ENCODE measurements at regions not wholly inside any gene's neighbourhood (a gene's known extent, or its start where the extent isn't known, plus 50 kb on each side); places are given as distances from the start of the nearest gene placed in this dataset.

DNA sequence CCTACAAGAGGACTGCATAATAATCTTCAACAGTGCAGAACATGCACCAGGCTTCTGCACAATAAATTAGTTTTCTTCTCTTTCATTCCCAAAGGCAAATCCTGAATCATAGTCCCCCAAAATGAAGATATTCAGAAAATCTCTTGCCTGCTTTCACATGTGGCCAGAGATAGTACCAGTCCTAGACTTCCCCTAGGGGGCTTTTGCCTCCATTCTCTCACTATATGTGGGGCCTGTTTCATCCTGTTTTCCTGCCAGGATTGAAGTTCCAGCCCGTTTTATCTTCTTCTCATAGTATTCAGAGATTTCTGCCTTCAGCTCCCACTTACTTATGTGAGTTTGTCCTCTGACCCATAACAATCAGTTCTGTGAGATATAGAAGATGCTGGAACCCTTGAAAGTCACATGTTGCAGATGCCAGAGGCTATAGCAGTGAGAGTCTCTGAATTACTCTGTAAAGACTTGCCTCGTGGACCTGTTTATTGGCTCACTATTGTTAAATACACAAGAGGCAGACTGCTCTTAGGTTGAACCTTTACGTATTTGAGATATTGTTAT is 421.9 kb upstream of the PCDH9 start:
- TF ChIP-seq ZNF433 (tag by site-specific recombination; IDR thresholded peaks at IDR 0.05; ENCODE audit: low read depth) (no peak), ZSCAN23 (tag by site-specific recombination; IDR thresholded peaks at IDR 0.05) (no peak), ZNF837 (tag by site-specific recombination; IDR thresholded peaks at IDR 0.05) (no peak), ZSCAN30 (tag by site-specific recombination; IDR thresholded peaks at IDR 0.05) (no peak), HOXD13 (CRISPR knock-in tag; IDR thresholded peaks at IDR 0.05; ENCODE audit: borderline replicate concordance) (no peak), ZNF175 (tag by site-specific recombination; IDR thresholded peaks at IDR 0.05) (no peak), REST (tag by site-specific recombination; IDR thresholded peaks at IDR 0.05) (no peak), ZNF416 (tag by site-specific recombination; IDR thresholded peaks at IDR 0.05) (no peak), CTCF (tag by site-specific recombination; IDR thresholded peaks at IDR 0.05) (no peak), BCL11B (tag by site-specific recombination; IDR thresholded peaks at IDR 0.05; ENCODE audit: low read depth) (no peak), HOXA7 (CRISPR knock-in tag; IDR thresholded peaks at IDR 0.05; ENCODE audit: borderline replicate concordance) (no peak), ZNF335 (tag by site-specific recombination; conservative IDR thresholded peaks at IDR 0.05) (no peak), ZBTB21 (tag by site-specific recombination; IDR thresholded peaks at IDR 0.05) (no peak)
